GM23338 (cell line): ENCODE measurements at regions not wholly inside any gene's neighbourhood (a gene's known extent, or its start where the extent isn't known, plus 50 kb on each side); places are given as distances from the start of the nearest gene placed in this dataset.

Experiments
- EZH2phosphoT487 ChIP-seq: fragments of 200-600 bp; sonication (generic); IDR thresholded peaks from one replicate; pipeline ENCODE4 v1.8.1; 2018; ENCODE audit warnings: antibody characterized with exemption; ENCODE audit not compliant: unreplicated experiment
- POLR2AphosphoS5 ChIP-seq: IDR thresholded peaks from 2 replicates; pipeline ENCODE4 v1.6.1; 2016; ENCODE audit warnings: antibody characterized with exemption, low read depth
- TF ChIP-seq, protein P1 (sequence below), 2 experiments: fragments of 200-600 bp in 1 of 2; sonication (generic) in 1 of 2; conservative IDR thresholded peaks; 2 replicates each; pipeline versions ENCODE4 v1.5.1 to v1.6.1; 2016 to 2017; ENCODE audit warnings: antibody characterized with exemption in 2 of 2, low read depth in 2 of 2, mild to moderate bottlenecking in 2 of 2, moderate library complexity in 1 of 2

- TF ChIP-seq, protein P1, sequence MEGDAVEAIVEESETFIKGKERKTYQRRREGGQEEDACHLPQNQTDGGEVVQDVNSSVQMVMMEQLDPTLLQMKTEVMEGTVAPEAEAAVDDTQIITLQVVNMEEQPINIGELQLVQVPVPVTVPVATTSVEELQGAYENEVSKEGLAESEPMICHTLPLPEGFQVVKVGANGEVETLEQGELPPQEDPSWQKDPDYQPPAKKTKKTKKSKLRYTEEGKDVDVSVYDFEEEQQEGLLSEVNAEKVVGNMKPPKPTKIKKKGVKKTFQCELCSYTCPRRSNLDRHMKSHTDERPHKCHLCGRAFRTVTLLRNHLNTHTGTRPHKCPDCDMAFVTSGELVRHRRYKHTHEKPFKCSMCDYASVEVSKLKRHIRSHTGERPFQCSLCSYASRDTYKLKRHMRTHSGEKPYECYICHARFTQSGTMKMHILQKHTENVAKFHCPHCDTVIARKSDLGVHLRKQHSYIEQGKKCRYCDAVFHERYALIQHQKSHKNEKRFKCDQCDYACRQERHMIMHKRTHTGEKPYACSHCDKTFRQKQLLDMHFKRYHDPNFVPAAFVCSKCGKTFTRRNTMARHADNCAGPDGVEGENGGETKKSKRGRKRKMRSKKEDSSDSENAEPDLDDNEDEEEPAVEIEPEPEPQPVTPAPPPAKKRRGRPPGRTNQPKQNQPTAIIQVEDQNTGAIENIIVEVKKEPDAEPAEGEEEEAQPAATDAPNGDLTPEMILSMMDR (conservative IDR thresholded peaks at IDR 0.05; ENCODE audit: low read depth in 2 of 2), result no peak
- no peak for TF ChIP-seq EZH2phosphoT487
- TF ChIP-seq POLR2AphosphoS5, result no peak
Measured at GRCh38 chr12:97672870-97673269, 210.3 kb downstream of the RMST start.
